ENCODE measurements at regions not wholly inside any gene's neighbourhood (a gene's known extent, or its start where the extent isn't known, plus 50 kb on each side); places are given as distances from the start of the nearest gene placed in this dataset.

- Histone ChIP-seq H3K79me2 (ENCODE audit: insufficient read depth, low read length) (no peaks in the 10 kb centered on the region), H2BK12ac (ENCODE audit: insufficient read length, low read depth, low read length) (no peak overlapping the region), H2BK15ac (ENCODE audit: low read depth, low read length) (no peak overlapping the region), H3K27me3 (ENCODE audit: insufficient read depth, low read length) (no peaks in the 10 kb centered on the region), H2AFZ (ENCODE audit: low read length) (no peak overlapping the region), H2BK20ac (ENCODE audit: low read depth, low read length, poor library complexity, severe bottlenecking) (no peak overlapping the region), H2BK5ac (ENCODE audit: insufficient read length, low read length) (no peak overlapping the region), H3K79me1 (ENCODE audit: insufficient read depth, low read depth, low read length, poor library complexity, severe bottlenecking) (no peaks in the 10 kb centered on the region), H3K23me2 (ENCODE audit: insufficient read length, low read depth, low read length, poor library complexity, severe bottlenecking) (no peaks in the 10 kb centered on the region), H2BK120ac (ENCODE audit: low read depth, low read length, poor library complexity, severe bottlenecking) (no peak overlapping the region), H3K14ac (ENCODE audit: insufficient read depth, low read length) (no peak overlapping the region), H3K4me1 (ENCODE audit: insufficient read depth, low read length) (no peaks in the 10 kb centered on the region), H3K9ac (ENCODE audit: extremely low read depth, insufficient read length, low read length) (no peak overlapping the region), H3K27ac (ENCODE audit: insufficient read length, low read depth, low read length) (no peak overlapping the region), H2AK5ac (ENCODE audit: insufficient read length, low read length) (no peak overlapping the region), H4K5ac (ENCODE audit: insufficient read length, low read depth, low read length) (no peak overlapping the region), H4K20me1 (ENCODE audit: control insufficient read depth, insufficient read depth, insufficient read length) (no peaks in the 10 kb centered on the region), H3K9me3 (ENCODE audit: control insufficient read depth, low read depth, low read length) (no peaks in the 10 kb centered on the region), H3T11ph (ENCODE audit: low read length) (no peak overlapping the region), H3K4me2 (ENCODE audit: insufficient read depth, insufficient read length, low read length) (no peak overlapping the region), H3K18ac (ENCODE audit: insufficient read length, low read depth, low read length) (no peak overlapping the region), H3K56ac (ENCODE audit: insufficient read length, low read depth, low read length) (no peak overlapping the region), H4K91ac (ENCODE audit: insufficient read length, low read depth, low read length) (no peak overlapping the region), H4K8ac (replicated peaks; ENCODE audit: insufficient read length, low read depth, low read length) (no peak overlapping the region), H3K23ac (ENCODE audit: insufficient read length, low read depth, low read length) (no peak overlapping the region), H3K4ac (ENCODE audit: low read depth, low read length) (no peak overlapping the region)
- no peaks in the 10 kb centered on the region for H3K27me3 Mint-ChIP-seq (ENCODE audit: low read depth)
- H3K4me1 Mint-ChIP-seq = no peaks in the 10 kb centered on the region; a peak in 1 of 4 replicates
- H3K4me3 Mint-ChIP-seq = no peak overlapping the region
- H3K27ac Mint-ChIP-seq = no peak overlapping the region; a peak in 2 of 7 replicates
- WGBS (ENCODE audit: extremely low coverage, insufficient read length, low lambda C conversion rate) = no CpG with 5 or more reads among the region's 9 CpGs
- H3K9me3 Mint-ChIP-seq = no peaks in the 10 kb centered on the region
- no peak for DNase-seq
- TF ChIP-seq, protein P1, sequence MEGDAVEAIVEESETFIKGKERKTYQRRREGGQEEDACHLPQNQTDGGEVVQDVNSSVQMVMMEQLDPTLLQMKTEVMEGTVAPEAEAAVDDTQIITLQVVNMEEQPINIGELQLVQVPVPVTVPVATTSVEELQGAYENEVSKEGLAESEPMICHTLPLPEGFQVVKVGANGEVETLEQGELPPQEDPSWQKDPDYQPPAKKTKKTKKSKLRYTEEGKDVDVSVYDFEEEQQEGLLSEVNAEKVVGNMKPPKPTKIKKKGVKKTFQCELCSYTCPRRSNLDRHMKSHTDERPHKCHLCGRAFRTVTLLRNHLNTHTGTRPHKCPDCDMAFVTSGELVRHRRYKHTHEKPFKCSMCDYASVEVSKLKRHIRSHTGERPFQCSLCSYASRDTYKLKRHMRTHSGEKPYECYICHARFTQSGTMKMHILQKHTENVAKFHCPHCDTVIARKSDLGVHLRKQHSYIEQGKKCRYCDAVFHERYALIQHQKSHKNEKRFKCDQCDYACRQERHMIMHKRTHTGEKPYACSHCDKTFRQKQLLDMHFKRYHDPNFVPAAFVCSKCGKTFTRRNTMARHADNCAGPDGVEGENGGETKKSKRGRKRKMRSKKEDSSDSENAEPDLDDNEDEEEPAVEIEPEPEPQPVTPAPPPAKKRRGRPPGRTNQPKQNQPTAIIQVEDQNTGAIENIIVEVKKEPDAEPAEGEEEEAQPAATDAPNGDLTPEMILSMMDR (conservative IDR thresholded peaks at IDR 0.05) = no peak
- no peaks in the 10 kb centered on the region for H3K36me3 Mint-ChIP-seq (ENCODE audit: insufficient read depth in 1 of 3, low read depth in 3 of 3)
These were observed 134.6 kb upstream of the ARGLU1 start for GRCh38 chr13:106702505-106702904.

Data from H9 (cell line).